Stimulated activated CD4-positive, alpha-beta T cell treated with anti-CD3 and anti-CD28 coated beads, Interleukin-2, amount 100 ng/mL, for 48 hours (primary cell): ENCODE measurements at regions not wholly inside any gene's neighbourhood (a gene's known extent, or its start where the extent isn't known, plus 50 kb on each side); places are given as distances from the start of the nearest gene placed in this dataset.

Experiments
- DNase-seq, 2 donors: peaks; one replicate each; pipeline ENCODE4 v3.0.0-alpha.2; 2020

- DNase-seq: no peak
Observed at GRCh38 chr1:199678771-199679170, 348.7 kb upstream of the NR5A2 start.

GRCh38 chr1:199682081-199682480 lies 345.4 kb upstream of the NR5A2 start:
- no peak for DNase-seq

- DNase-seq: peak; percentile 2 to 7
Observed at GRCh38 chr1:199684686-199685273, 342.7 kb upstream of the NR5A2 start.

GRCh38 chr1:199685369-199685768 lies 342.1 kb upstream of the NR5A2 start:
- DNase-seq: no peak

GRCh38 chr1:199687321-199687720 lies 340.2 kb upstream of the NR5A2 start:
- DNase-seq: no peak

GRCh38 chr1:199688133-199688676 lies 339.3 kb upstream of the NR5A2 start:
- DNase-seq: no peak

GRCh38 chr1:199688774-199689173 lies 338.7 kb upstream of the NR5A2 start:
- no peak for DNase-seq

GRCh38 chr1:199690496-199690895 lies 337.0 kb upstream of the NR5A2 start:
- DNase-seq: no peak

GRCh38 chr1:199691540-199691939 lies 336.0 kb upstream of the NR5A2 start:
- no peak for DNase-seq

- DNase-seq: no peak
Observed at GRCh38 chr1:199693724-199694123, 333.8 kb upstream of the NR5A2 start.

- DNase-seq: no peak
Observed at GRCh38 chr1:199696225-199696624, 331.3 kb upstream of the NR5A2 start.

- DNase-seq: no peak
Observed at GRCh38 chr1:199698222-199698621, 329.3 kb upstream of the NR5A2 start.

- DNase-seq: no peak
Observed at GRCh38 chr1:199700551-199700950, 327.0 kb upstream of the NR5A2 start.

- no peak for DNase-seq
Observed at GRCh38 chr1:199701726-199702125, 325.8 kb upstream of the NR5A2 start.

- no peak for DNase-seq
Observed at GRCh38 chr1:199704231-199704630, 323.3 kb upstream of the NR5A2 start.

GRCh38 chr1:199705825-199706224 lies 321.7 kb upstream of the NR5A2 start:
- DNase-seq: no peak

GRCh38 chr1:199706826-199707606 lies 320.5 kb upstream of the NR5A2 start:
- no peak for DNase-seq

GRCh38 chr1:199710974-199711373 lies 316.5 kb upstream of the NR5A2 start:
- no peak for DNase-seq

GRCh38 chr1:199716729-199717128 lies 310.8 kb upstream of the NR5A2 start:
- DNase-seq: no peak

- DNase-seq: no peak
Observed at GRCh38 chr1:199719156-199719842, 308.2 kb upstream of the NR5A2 start.

GRCh38 chr1:199720496-199720895 lies 307.0 kb upstream of the NR5A2 start:
- no peak for DNase-seq

- no peak for DNase-seq
Observed at GRCh38 chr1:199721001-199721400, 306.5 kb upstream of the NR5A2 start.

GRCh38 chr1:199723250-199723956 lies 304.1 kb upstream of the NR5A2 start:
- no peak for DNase-seq
